Liver (tissue), 8 donors: ENCODE measurements at regions not wholly inside any gene's neighbourhood (a gene's known extent, or its start where the extent isn't known, plus 50 kb on each side); places are given as distances from the start of the nearest gene placed in this dataset.

Experiments used
- DNase-seq: peaks from one replicate; pipeline ENCODE4 v3.0.0-alpha.2; 2017; ENCODE audit warnings: low spot score
- H3K27ac ChIP-seq, 2 donors: one replicate each; pipeline ENCODE4 v1.7.0; 2013; ENCODE audit warnings: inconsistent platforms in 2 of 2, low read length in 2 of 2, control low read depth in 1 of 2, low read depth in 1 of 2, mild to moderate bottlenecking in 1 of 2
- H3K27me3 ChIP-seq, 4 donors: one replicate each; pipeline versions ENCODE4 v1.6.1 to v1.7.0; 2013; ENCODE audit warnings: low read length in 3 of 4, inconsistent platforms in 1 of 4, mild to moderate bottlenecking in 1 of 4, moderate library complexity in 1 of 4; ENCODE audit not compliant: control insufficient read depth in 4 of 4, insufficient read depth in 4 of 4
- H3K36me3 ChIP-seq, 4 donors: one replicate each; pipeline versions ENCODE4 v1.6.1 to v1.7.0; 2013; ENCODE audit warnings: low read length in 3 of 4, mild to moderate bottlenecking in 3 of 4, low read depth in 1 of 4, moderate library complexity in 1 of 4; ENCODE audit not compliant: control insufficient read depth in 4 of 4, insufficient read depth in 3 of 4
- H3K4me1 ChIP-seq, 4 donors: one replicate each; pipeline versions ENCODE4 v1.6.1 to v1.7.0; 2013; ENCODE audit warnings: low read length in 3 of 4, mild to moderate bottlenecking in 3 of 4, moderate library complexity in 1 of 4; ENCODE audit not compliant: control insufficient read depth in 4 of 4, insufficient read depth in 4 of 4
- H3K4me3 ChIP-seq, 3 donors: one replicate each; pipeline versions ENCODE4 v1.6.1 to v1.7.0; 2013; ENCODE audit warnings: low read length in 3 of 3, control low read depth in 1 of 3, low read depth in 1 of 3, mild to moderate bottlenecking in 1 of 3
- H3K9ac ChIP-seq, 2 donors: one replicate each; pipeline ENCODE4 v1.7.0; 2013; ENCODE audit warnings: low read length in 2 of 2, mild to moderate bottlenecking in 2 of 2, moderate library complexity in 2 of 2, control low read depth in 1 of 2, low read depth in 1 of 2
- H3K9me3 ChIP-seq, 4 donors: one replicate each; pipeline versions ENCODE4 v1.6.1 to v1.7.0; 2013; ENCODE audit warnings: low read length in 3 of 4; ENCODE audit not compliant: control insufficient read depth in 4 of 4
- ATF3 ChIP-seq: IDR thresholded peaks from 2 replicates; pipeline ENCODE4 v1.6.1; 2016; ENCODE audit warnings: antibody characterized with exemption
- CTCF ChIP-seq: fragments of 150-350 bp; IDR thresholded peaks from 2 replicates; pipeline ENCODE4 v1.5.1; 2017; ENCODE audit warnings: improper control_type of control experiment, low read depth, low read length; ENCODE audit not compliant: missing input control
- EGR1 ChIP-seq, 2 donors: IDR thresholded peaks; 2 replicates each; pipeline ENCODE4 v1.6.1; 2016 to 2018; ENCODE audit warnings: antibody characterized with exemption in 2 of 2, low read depth in 2 of 2
- FOXA1 ChIP-seq: IDR thresholded peaks from 2 replicates; pipeline ENCODE4 v1.6.1; 2016; ENCODE audit warnings: antibody characterized with exemption
- FOXA2 ChIP-seq: IDR thresholded peaks from 2 replicates; pipeline ENCODE4 v1.6.1; 2016; ENCODE audit warnings: antibody characterized with exemption
- GABPA ChIP-seq, 2 donors: IDR thresholded peaks in 1 of 2; conservative IDR thresholded peaks in 1 of 2; 2 replicates each; pipeline ENCODE4 v1.6.1; 2016; ENCODE audit warnings: antibody characterized with exemption in 2 of 2, mild to moderate bottlenecking in 1 of 2, moderate library complexity in 1 of 2
- HNF4A ChIP-seq, 2 donors: conservative IDR thresholded peaks; 2 replicates each; pipeline ENCODE4 v1.6.1; 2016; ENCODE audit warnings: antibody characterized with exemption in 2 of 2, mild to moderate bottlenecking in 2 of 2
- HNF4G ChIP-seq: IDR thresholded peaks from 2 replicates; pipeline ENCODE4 v1.6.1; 2016; ENCODE audit warnings: antibody characterized with exemption
- JUND ChIP-seq, 2 donors: IDR thresholded peaks; 2 replicates each; pipeline ENCODE4 v1.6.1; 2016; ENCODE audit warnings: antibody characterized with exemption in 2 of 2
- NR2F2 ChIP-seq: IDR thresholded peaks from 2 replicates; pipeline ENCODE4 v1.6.1; 2016; ENCODE audit warnings: antibody characterized with exemption
- RAD21 ChIP-seq, 2 donors: IDR thresholded peaks; 2 replicates each; pipeline ENCODE4 v1.6.1; 2016; ENCODE audit warnings: antibody characterized with exemption in 2 of 2, mild to moderate bottlenecking in 2 of 2
- REST ChIP-seq: IDR thresholded peaks from 2 replicates; pipeline ENCODE4 v1.6.1; 2016; ENCODE audit warnings: antibody characterized with exemption, mild to moderate bottlenecking
- RXRA ChIP-seq, 2 donors: IDR thresholded peaks; 2 replicates each; pipeline ENCODE4 v1.6.1; 2017 to 2018; ENCODE audit warnings: antibody characterized with exemption in 2 of 2, mild to moderate bottlenecking in 1 of 2
- SP1 ChIP-seq: IDR thresholded peaks from 2 replicates; pipeline ENCODE4 v1.6.1; 2018; ENCODE audit warnings: antibody characterized with exemption, mild to moderate bottlenecking
- TAF1 ChIP-seq: conservative IDR thresholded peaks from 2 replicates; pipeline ENCODE4 v1.6.1; 2016; ENCODE audit warnings: antibody characterized with exemption, mild to moderate bottlenecking
- YY1 ChIP-seq: IDR thresholded peaks from 2 replicates; pipeline ENCODE4 v1.6.1; 2016; ENCODE audit warnings: antibody characterized with exemption, mild to moderate bottlenecking
- WGBS: extraction: QIAGEN DNeasy Blood & Tissue Kit; methylation state at CpG from one replicate; pipeline ENCODE4 v1.1.7; 2013; 5-methylcytosine and 5-hydroxymethylcytosine counted together
- TF ChIP-seq, protein P1 (sequence below): IDR thresholded peaks from 2 replicates; pipeline ENCODE4 v1.6.1; 2016; ENCODE audit warnings: antibody characterized with exemption
- TF ChIP-seq, protein P2 (sequence below): IDR thresholded peaks from 2 replicates; pipeline ENCODE4 v1.6.1; 2016; ENCODE audit warnings: antibody characterized with exemption
- donor health status: healthy.
- donor health status: healthy.
- donor health status: healthy.
- donor health status: healthy.
- donor health status: healthy.

GRCh38 chr17:15890279-15890892 lies 54.5 kb upstream of the ADORA2B start:
- Histone ChIP-seq H3K27me3 (no peaks in the 10 kb centered on the region), H3K9ac (no peak overlapping the region), H3K4me3 (no peak overlapping the region), H3K4me1 (no peaks in the 10 kb centered on the region), H3K36me3 (no peaks in the 10 kb centered on the region), H3K9me3 (no peaks in the 10 kb centered on the region), H3K27ac (no peak overlapping the region)
- DNase-seq: no peak
- 92% methylated on average over 3 of the region's 3 CpGs for WGBS
- TF ChIP-seq, protein P1, sequence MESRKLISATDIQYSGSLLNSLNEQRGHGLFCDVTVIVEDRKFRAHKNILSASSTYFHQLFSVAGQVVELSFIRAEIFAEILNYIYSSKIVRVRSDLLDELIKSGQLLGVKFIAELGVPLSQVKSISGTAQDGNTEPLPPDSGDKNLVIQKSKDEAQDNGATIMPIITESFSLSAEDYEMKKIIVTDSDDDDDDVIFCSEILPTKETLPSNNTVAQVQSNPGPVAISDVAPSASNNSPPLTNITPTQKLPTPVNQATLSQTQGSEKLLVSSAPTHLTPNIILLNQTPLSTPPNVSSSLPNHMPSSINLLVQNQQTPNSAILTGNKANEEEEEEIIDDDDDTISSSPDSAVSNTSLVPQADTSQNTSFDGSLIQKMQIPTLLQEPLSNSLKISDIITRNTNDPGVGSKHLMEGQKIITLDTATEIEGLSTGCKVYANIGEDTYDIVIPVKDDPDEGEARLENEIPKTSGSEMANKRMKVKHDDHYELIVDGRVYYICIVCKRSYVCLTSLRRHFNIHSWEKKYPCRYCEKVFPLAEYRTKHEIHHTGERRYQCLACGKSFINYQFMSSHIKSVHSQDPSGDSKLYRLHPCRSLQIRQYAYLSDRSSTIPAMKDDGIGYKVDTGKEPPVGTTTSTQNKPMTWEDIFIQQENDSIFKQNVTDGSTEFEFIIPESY: no peak
- TF ChIP-seq JUND (IDR thresholded peaks at IDR 0.05) (no peak), REST (no peak), FOXA2 (no peak), NR2F2 (no peak), CTCF (no peak), HNF4G (no peak), YY1 (no peak), TAF1 (no peak), GABPA (IDR thresholded peaks at IDR 0.05 in 1 of 2, conservative IDR thresholded peaks at IDR 0.05 in 1 of 2) (no peak), SP1 (no peak), EGR1 (IDR thresholded peaks at IDR 0.05; ENCODE audit: low read depth in 2 of 2) (no peak), FOXA1 (no peak), ATF3 (no peak), HNF4A (conservative IDR thresholded peaks at IDR 0.05) (no peak), RAD21 (IDR thresholded peaks at IDR 0.05) (no peak), RXRA (IDR thresholded peaks at IDR 0.05) (no peak)
- TF ChIP-seq, protein P2, sequence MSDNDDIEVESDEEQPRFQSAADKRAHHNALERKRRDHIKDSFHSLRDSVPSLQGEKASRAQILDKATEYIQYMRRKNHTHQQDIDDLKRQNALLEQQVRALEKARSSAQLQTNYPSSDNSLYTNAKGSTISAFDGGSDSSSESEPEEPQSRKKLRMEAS: no peak
